HG03045 (cell line): ENCODE measurements at regions not wholly inside any gene's neighbourhood (a gene's known extent, or its start where the extent isn't known, plus 50 kb on each side); places are given as distances from the start of the nearest gene placed in this dataset.
A peak's percentile ranks its signal among the peaks of the same experiment; 100 is the strongest.

Experiments
- ATAC-seq: cut with Tn5 transposase; IDR thresholded peaks from one replicate; pipeline ENCODE4 v1.9.1; 2021; ENCODE audit warnings: mild to moderate bottlenecking, moderate library complexity; ENCODE audit not compliant: unreplicated experiment

- no peak for ATAC-seq
Measured at GRCh38 chr13:73970421-73971055, 163.7 kb downstream of the KLF12 start.

GRCh38 chr13:73967397-73968165, 166.6 kb downstream of the KLF12 start:
- ATAC-seq, result peak; percentile 100

- ATAC-seq, result no peak
Measured at GRCh38 chr13:73966331-73966730, 167.9 kb downstream of the KLF12 start.

- ATAC-seq, result no peak
Measured at GRCh38 chr13:73962284-73962683, 171.9 kb downstream of the KLF12 start.

- no peak for ATAC-seq
Measured at GRCh38 chr13:73961181-73961580, 173.0 kb downstream of the KLF12 start.

GRCh38 chr13:73960474-73960873, 173.7 kb downstream of the KLF12 start:
- no peak for ATAC-seq

GRCh38 chr13:73958657-73959397, 175.4 kb downstream of the KLF12 start:
- no peak for ATAC-seq

GRCh38 chr13:73957889-73958288, 176.3 kb downstream of the KLF12 start:
- no peak for ATAC-seq

- ATAC-seq, result no peak
Measured at GRCh38 chr13:73956795-73957408, 177.3 kb downstream of the KLF12 start.

GRCh38 chr13:73955977-73956500, 178.2 kb downstream of the KLF12 start:
- no peak for ATAC-seq

GRCh38 chr13:73954808-73955207, 179.4 kb downstream of the KLF12 start:
- peak; percentile 59 for ATAC-seq

- ATAC-seq, result no peak
Measured at GRCh38 chr13:73952648-73953047, 181.6 kb downstream of the KLF12 start.

GRCh38 chr13:73948848-73949529, 185.2 kb downstream of the KLF12 start:
- ATAC-seq, result no peak

- ATAC-seq, result no peak
Measured at GRCh38 chr13:73945871-73946270, 188.3 kb downstream of the KLF12 start.

- no peak for ATAC-seq
Measured at GRCh38 chr13:73945382-73945781, 188.8 kb downstream of the KLF12 start.

- no peak for ATAC-seq
Measured at GRCh38 chr13:73943965-73944233, 190.3 kb downstream of the KLF12 start.

- ATAC-seq, result peak; percentile 74
Measured at GRCh38 chr13:73943137-73943964, 190.9 kb downstream of the KLF12 start.

GRCh38 chr13:73941752-73942151, 192.5 kb downstream of the KLF12 start:
- no peak for ATAC-seq

GRCh38 chr13:73940098-73940497, 194.1 kb downstream of the KLF12 start:
- ATAC-seq, result no peak

- no peak for ATAC-seq
Measured at GRCh38 chr13:73939603-73940002, 194.6 kb downstream of the KLF12 start.
